ENCODE measurements at regions not wholly inside any gene's neighbourhood (a gene's known extent, or its start where the extent isn't known, plus 50 kb on each side); places are given as distances from the start of the nearest gene placed in this dataset.

- TF ChIP-seq GATA2 (IDR thresholded peaks at IDR 0.05; ENCODE audit: low read depth, low read length): no peak
- no peak for TF ChIP-seq GATA3 (IDR thresholded peaks at IDR 0.05; ENCODE audit: low read depth, low read length)
Measured at GRCh38 chr16:80084163-80084562, 456.6 kb upstream of the DYNLRB2 start.
